ENCODE measurements at regions not wholly inside any gene's neighbourhood (a gene's known extent, or its start where the extent isn't known, plus 50 kb on each side); places are given as distances from the start of the nearest gene placed in this dataset.

- DNase-seq (ENCODE audit: extremely low read depth in 1 of 11, low read depth in 9 of 11, low spot score in 4 of 11), result no peak
Observed at GRCh38 chr16:86986136-86986535, 331.1 kb downstream of the C16orf95 start.

GRCh38 chr16:86986809-86987487 is 330.2 kb downstream of the C16orf95 start:
- DNase-seq (ENCODE audit: extremely low read depth in 1 of 11, low read depth in 9 of 11, low spot score in 4 of 11), result no peak

- DNase-seq (ENCODE audit: extremely low read depth in 1 of 11, low read depth in 9 of 11, low spot score in 4 of 11), result no peak
Observed at GRCh38 chr16:86987746-86988670, 329.2 kb downstream of the C16orf95 start.

DNA sequence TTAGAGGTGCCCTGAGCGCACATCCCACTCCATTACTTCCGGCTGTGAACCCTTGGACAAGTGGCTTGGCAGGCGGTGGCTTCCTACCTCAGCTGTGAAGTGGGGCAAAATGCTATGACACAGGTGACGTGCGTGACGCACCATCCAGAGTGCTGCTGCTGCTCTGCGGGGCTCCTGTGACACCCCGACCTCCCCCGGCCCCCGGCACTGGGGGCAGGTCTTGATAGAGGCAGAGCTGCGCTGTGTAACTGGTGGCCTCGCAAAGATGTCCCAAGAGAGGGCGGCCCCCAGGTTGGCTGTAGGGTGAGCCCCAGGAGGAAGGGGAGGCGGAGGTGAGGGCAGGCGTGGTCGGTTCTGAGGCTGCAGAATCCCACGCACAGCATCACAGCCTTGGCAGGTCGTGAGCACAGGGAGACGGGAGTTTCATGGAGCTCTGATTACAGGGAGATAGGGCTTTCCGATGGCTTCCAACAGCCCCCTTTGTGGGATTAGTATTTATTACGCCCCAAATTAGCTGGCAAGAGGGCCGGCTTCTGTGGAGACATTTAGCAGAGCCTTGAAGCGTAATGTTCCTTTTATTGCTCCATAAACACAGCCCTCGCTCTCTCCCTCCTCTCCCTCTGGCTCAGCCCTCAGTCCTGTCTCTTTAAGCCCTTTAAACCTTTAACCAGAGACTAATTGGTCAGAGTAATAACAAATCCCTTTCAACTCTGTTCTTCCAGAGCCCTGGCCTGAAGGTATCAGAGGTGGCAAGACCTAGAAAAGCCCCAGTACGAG is 328.1 kb downstream of the C16orf95 start:
- DNase-seq (ENCODE audit: extremely low read depth in 1 of 11, low read depth in 9 of 11, low spot score in 4 of 11), result peak in 2 of 11 donors; percentile 51 to 54

GRCh38 chr16:86990451-86990850 is 326.7 kb downstream of the C16orf95 start:
- DNase-seq (ENCODE audit: extremely low read depth in 1 of 11, low read depth in 9 of 11, low spot score in 4 of 11), result no peak

DNA sequence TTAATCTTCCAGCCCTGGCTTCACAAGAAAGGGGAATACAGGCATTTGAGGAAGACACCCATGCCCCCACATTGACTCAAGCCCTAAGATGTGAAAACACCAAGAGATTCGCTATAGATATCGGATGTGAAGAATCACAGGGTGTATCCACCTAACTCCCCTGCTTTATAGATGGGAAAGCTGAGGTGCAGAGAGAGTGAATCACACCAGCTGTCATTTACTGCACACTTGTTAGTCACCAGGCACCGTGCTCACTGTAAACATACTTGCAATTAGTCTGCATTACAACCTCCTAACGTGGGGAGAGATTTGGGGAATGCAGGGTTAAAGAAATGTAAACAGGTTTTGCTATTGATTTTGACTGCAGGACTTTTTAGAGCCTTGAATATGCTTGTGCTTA is 325.5 kb downstream of the C16orf95 start:
- no peak for DNase-seq (ENCODE audit: extremely low read depth in 1 of 11, low read depth in 9 of 11, low spot score in 4 of 11)

GRCh38 chr16:86992587-86992986 is 324.6 kb downstream of the C16orf95 start:
- no peak for DNase-seq (ENCODE audit: extremely low read depth in 1 of 11, low read depth in 9 of 11, low spot score in 4 of 11)

DNA sequence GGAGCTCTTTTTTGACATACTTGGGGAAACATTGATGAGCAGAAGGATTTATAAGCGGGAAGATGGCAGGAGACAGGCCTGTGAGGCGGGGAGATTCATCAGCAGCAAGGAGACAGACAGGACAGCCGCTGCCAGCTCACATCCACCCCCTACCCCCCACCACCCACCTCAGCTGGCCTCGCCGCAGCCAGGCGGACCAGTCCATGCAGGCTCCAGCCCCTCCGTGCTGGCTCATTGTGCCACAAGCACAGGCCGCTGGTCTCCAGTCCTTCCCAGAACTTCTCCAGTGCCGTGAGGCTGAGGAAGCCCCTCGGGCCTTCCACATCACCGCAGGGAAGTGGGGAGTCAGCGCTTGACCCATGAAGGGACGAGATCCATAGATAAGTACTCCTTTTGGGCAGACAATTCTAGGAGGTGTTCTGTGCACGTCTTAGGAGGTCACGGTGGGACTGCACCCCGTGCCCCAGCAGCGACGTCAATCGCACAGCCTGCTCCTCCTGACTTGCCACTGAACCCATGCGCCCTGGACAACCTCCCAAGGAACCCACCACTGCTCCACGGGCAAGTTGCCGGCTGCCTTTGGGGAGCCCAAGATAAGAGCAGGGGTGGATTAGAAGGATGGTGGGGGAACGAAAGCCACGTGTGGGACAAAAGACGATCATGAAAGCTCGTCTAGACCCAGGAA is 323.6 kb downstream of the C16orf95 start:
- no peak for DNase-seq (ENCODE audit: extremely low read depth in 1 of 11, low read depth in 9 of 11, low spot score in 4 of 11)

GRCh38 chr16:86994215-86994614 is 323.0 kb downstream of the C16orf95 start:
- no peak for DNase-seq (ENCODE audit: extremely low read depth in 1 of 11, low read depth in 9 of 11, low spot score in 4 of 11)

DNA sequence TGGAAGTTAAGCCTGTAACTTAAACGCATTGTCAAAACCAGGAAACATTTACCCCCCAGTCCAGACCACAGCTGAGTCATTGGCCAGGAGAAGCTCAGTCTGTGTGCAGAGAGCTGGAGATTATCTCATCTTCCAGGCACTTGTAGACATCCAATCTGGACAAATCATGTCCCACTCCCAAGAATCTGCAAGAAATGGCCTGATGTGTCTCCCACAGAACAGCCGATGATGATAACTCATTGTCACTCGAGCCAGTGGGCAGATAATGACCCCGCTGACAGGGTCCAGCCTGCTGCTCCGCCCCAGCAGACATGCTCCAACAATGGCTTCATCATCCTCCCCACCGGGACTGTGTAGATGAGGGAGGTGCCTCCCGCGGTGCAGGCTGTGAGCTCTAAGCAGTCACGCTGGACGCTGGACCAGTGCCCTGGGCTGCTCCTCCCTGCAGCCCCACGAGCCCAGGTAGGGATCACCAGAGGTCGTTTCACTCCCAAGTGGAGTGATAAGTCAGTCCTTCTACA is 322.5 kb downstream of the C16orf95 start:
- peak in 1 of 11 donors; percentile 66 for DNase-seq (ENCODE audit: extremely low read depth in 1 of 11, low read depth in 9 of 11, low spot score in 4 of 11)

GRCh38 chr16:86995456-86995855 is 321.7 kb downstream of the C16orf95 start:
- DNase-seq (ENCODE audit: extremely low read depth in 1 of 11, low read depth in 9 of 11, low spot score in 4 of 11), result no peak

- DNase-seq (ENCODE audit: extremely low read depth in 1 of 11, low read depth in 9 of 11, low spot score in 4 of 11), result no peak
Observed at GRCh38 chr16:86996081-86996480, 321.1 kb downstream of the C16orf95 start.

DNA sequence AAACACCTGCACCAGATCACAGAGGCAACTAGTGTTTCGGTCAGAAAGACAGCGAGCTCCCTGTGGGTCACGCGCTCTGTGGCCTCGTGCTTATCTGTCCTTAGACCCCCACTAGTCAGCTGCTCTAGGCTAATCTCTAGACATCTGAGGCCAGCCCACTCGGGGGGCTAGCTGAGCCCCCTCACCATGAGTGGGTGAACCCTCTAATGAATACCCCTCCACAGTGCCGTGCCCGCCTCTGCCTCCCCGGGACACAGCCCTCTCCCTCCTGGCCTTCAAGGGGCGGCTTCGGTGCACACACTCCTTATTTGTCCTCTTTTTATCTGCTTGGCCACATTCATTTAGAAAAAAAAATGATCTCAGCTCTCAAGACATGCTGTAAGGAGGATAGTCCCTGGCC is 320.1 kb downstream of the C16orf95 start:
- DNase-seq (ENCODE audit: extremely low read depth in 1 of 11, low read depth in 9 of 11, low spot score in 4 of 11), result no peak

GRCh38 chr16:86998196-86999001 is 318.8 kb downstream of the C16orf95 start:
- no peak for DNase-seq (ENCODE audit: extremely low read depth in 1 of 11, low read depth in 9 of 11, low spot score in 4 of 11)

GRCh38 chr16:87000001-87000400 is 317.2 kb downstream of the C16orf95 start:
- no peak for DNase-seq (ENCODE audit: extremely low read depth in 1 of 11, low read depth in 9 of 11, low spot score in 4 of 11)

DNA sequence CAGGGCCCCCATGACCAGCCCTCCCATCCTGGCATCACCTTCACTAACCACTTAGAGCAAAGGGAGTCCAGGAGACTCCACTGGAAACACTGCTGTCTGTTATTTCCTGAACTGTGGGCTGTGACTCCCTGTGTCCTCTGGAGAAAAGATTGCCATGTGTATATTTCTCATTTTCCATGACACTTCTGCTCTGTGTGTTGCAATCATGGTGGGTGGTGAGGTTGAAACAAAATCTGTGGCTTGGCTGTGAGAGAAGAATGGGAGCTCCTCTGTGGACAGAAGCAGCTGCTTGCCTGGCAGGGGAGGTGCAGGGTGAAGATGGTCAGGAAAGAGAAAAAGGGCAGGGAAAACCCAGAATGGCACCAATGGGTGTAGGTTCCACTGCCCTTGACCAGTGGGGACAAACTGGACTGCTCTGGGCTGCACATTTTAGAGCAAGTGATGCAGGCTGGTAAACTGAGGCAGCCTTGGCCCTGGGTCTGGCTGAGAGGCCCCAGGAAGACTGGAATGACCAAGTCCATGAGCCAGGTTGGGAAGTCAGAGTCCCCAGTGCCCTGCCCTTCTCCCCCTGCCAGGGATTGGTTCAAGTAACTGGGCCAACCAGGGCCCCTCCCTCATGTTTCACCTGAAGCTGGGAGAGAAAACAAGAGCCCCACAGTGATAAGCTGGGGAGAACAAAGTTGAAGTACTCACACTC is 314.3 kb downstream of the C16orf95 start:
- no peak for DNase-seq (ENCODE audit: extremely low read depth in 1 of 11, low read depth in 9 of 11, low spot score in 4 of 11)

DNA sequence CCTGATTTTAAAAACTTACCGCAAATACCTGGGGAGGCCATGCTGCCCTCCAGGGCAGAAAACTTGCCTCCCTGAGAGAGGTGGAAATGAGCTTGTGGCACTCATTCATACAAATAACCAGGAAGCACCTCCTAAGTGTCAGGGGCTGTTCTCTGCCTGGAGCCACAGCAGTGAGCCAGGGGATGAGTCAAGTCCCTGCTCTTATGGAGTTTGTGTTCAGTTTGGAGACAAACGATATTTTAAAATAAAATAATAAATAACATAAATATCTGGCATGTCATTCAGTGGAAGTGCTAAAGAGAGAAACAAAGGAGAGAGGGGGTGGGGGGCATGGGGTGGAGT is 313.8 kb downstream of the C16orf95 start:
- DNase-seq (ENCODE audit: extremely low read depth in 1 of 11, low read depth in 9 of 11, low spot score in 4 of 11), result no peak

- no peak for DNase-seq (ENCODE audit: extremely low read depth in 1 of 11, low read depth in 9 of 11, low spot score in 4 of 11)
Observed at GRCh38 chr16:87006021-87006420, 311.2 kb downstream of the C16orf95 start.
